ENCODE measurements at regions not wholly inside any gene's neighbourhood (a gene's known extent, or its start where the extent isn't known, plus 50 kb on each side); places are given as distances from the start of the nearest gene placed in this dataset.
"Not testable (repeated sequence)": the region's sequence is repeated elsewhere in the genome, so short reads cannot be mapped to it uniquely, and the experiment has no call there.

DNA sequence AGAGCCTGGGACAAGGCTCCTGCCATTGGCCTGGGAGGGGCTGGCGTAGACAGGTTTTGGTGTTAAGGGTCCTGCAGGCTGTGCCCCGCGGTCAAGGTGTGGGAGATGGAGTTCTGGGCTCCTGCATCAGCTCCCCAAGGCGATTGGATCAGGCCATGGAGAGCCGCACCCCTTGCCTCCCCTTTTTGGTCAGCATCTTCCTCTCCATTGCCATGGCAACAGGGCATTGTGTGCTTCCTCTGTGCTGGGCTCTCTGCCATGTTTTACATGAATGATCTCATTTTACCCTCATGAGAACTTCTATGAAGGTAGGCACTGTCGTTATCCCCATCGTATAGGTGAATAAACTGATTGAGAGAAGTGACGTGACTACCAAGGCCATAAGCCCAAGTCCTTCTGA, 344.3 kb upstream of the CLINT1 start:
- no peaks in the 10 kb centered on the region for H3K4me1 Mint-ChIP-seq
- peaks cover 0 to 3% (median 0%) of the 10 kb centered on the region in 7 donors for H3K9me3 Mint-ChIP-seq
- H3K9me3 ChIP-seq (ENCODE audit: control insufficient read depth in 2 of 2, low read length in 2 of 2), result no peaks in the 10 kb centered on the region
- no peaks in the 10 kb centered on the region for H3K4me1 ChIP-seq (ENCODE audit: control insufficient read depth, insufficient read depth, low read length, poor library complexity, severe bottlenecking)
- H3K36me3 ChIP-seq (ENCODE audit: control insufficient read depth, insufficient read depth, low read length), result no peaks in the 10 kb centered on the region
- H3K4me3 ChIP-seq (ENCODE audit: low read depth, low read length), result no peak overlapping the region
- no peaks in the 10 kb centered on the region for H3K36me3 Mint-ChIP-seq
- H3K27ac Mint-ChIP-seq, result peak overlapping the region in 1 of 3 donors; percentile 82
- no peaks in the 10 kb centered on the region for H3K27me3 ChIP-seq (ENCODE audit: control insufficient read depth, insufficient read depth, low read length)
- DNase-seq, result no peak
- no peak for ATAC-seq (ENCODE audit: low read depth in 2 of 2)
- H3K4me3 Mint-ChIP-seq, result no peak overlapping the region
- H3K27me3 Mint-ChIP-seq, result peaks cover 4% of the 10 kb centered on the region
- H3K27ac ChIP-seq (ENCODE audit: insufficient read depth, low read length, poor library complexity, severe bottlenecking), result no peak overlapping the region

DNA sequence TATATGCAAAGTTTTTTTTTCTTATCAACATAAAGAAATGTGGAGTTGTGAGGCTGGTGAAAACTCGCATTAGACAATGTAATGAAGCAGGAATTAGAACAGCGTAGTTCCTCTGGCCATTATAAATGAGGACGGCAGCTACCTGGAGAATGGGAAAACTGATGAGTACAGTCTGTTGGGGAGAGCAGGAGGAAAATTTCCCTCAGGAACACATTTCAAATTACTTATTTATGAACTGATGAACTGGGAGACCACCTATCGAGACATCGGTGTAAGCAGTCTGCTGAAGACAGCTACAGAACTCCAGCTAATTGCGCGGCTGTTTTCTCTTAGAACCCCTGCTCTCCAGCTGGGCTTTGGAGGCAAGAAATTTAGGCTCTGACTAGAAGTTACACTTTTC, 343.9 kb upstream of the CLINT1 start:
- Mint-ChIP-seq H3K27me3 (peaks cover 4% of the 10 kb centered on the region), H3K27ac (no peak overlapping the region), H3K4me1 (no peaks in the 10 kb centered on the region), H3K9me3 (peaks cover 0 to 3% (median 0%) of the 10 kb centered on the region in 7 donors), H3K4me3 (no peak overlapping the region), H3K36me3 (no peaks in the 10 kb centered on the region)
- H3K36me3 ChIP-seq (ENCODE audit: control insufficient read depth, insufficient read depth, low read length), result no peaks in the 10 kb centered on the region
- H3K9me3 ChIP-seq (ENCODE audit: control insufficient read depth in 2 of 2, low read length in 2 of 2), result no peaks in the 10 kb centered on the region
- DNase-seq (no peak), ATAC-seq (ENCODE audit: low read depth in 2 of 2) (no peak)
- H3K27ac ChIP-seq (ENCODE audit: insufficient read depth, low read length, poor library complexity, severe bottlenecking), result no peak overlapping the region
- no peaks in the 10 kb centered on the region for H3K4me1 ChIP-seq (ENCODE audit: control insufficient read depth, insufficient read depth, low read length, poor library complexity, severe bottlenecking)
- H3K4me3 ChIP-seq (ENCODE audit: low read depth, low read length), result no peak overlapping the region
- H3K27me3 ChIP-seq (ENCODE audit: control insufficient read depth, insufficient read depth, low read length), result no peaks in the 10 kb centered on the region

DNA sequence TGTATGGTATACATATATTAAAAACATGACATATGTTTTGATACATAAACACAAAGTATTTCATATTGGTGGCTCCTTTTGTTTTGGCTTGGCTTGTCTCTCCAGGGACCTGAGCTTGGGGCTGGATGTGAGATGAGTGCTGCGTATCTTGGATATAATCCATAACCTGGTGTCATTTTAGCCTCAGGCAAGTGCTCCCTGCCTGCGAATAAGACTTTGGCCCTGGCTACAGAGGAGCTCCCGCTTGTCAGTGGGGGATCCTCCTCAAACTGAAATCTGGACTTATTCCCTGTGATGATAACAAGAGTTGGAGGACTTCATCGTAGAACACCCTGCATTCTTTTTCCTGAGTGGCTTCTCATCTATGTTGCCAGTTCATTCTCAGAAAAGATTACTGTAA, 341.7 kb upstream of the CLINT1 start:
- Histone ChIP-seq H3K4me3 (ENCODE audit: low read depth, low read length) (no peak overlapping the region), H3K27ac (ENCODE audit: insufficient read depth, low read length, poor library complexity, severe bottlenecking) (no peak overlapping the region), H3K4me1 (ENCODE audit: control insufficient read depth, insufficient read depth, low read length, poor library complexity, severe bottlenecking) (no peaks in the 10 kb centered on the region), H3K9me3 (ENCODE audit: control insufficient read depth in 2 of 2, low read length in 2 of 2) (no peaks in the 10 kb centered on the region), H3K36me3 (ENCODE audit: control insufficient read depth, insufficient read depth, low read length) (no peaks in the 10 kb centered on the region), H3K27me3 (ENCODE audit: control insufficient read depth, insufficient read depth, low read length) (no peaks in the 10 kb centered on the region)
- no peak overlapping the region for H3K4me3 Mint-ChIP-seq
- no peaks in the 10 kb centered on the region for H3K9me3 Mint-ChIP-seq
- peaks cover 8% of the 10 kb centered on the region for H3K27me3 Mint-ChIP-seq
- H3K4me1 Mint-ChIP-seq, result no peaks in the 10 kb centered on the region
- no peak overlapping the region for H3K27ac Mint-ChIP-seq
- ATAC-seq (ENCODE audit: low read depth in 2 of 2) (no peak), DNase-seq (no peak)
- H3K36me3 Mint-ChIP-seq, result no peaks in the 10 kb centered on the region

DNA sequence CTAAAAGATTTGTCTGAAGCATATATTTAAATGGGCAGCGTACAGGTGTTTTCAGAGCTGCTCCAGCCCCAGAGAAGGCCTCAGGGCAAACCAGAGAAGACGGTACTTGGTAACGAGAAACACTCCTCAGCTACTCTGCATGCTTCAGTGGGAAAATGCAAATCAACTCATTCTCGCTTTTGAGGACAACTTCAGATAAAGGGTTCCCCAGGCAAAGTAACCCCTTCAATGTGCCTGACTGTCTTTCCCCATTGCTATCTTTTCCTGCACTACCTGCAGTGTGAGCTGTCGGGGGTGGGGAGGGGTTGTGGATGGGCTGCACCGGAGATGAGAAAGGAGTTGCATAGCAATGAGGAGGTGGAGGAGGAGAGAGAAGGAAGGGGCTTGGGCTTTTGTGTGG, 339.7 kb upstream of the CLINT1 start:
- DNase-seq (no peak), ATAC-seq (ENCODE audit: low read depth in 2 of 2) (no peak)
- Histone ChIP-seq H3K4me3 (ENCODE audit: low read depth, low read length) (no peak overlapping the region), H3K4me1 (ENCODE audit: control insufficient read depth, insufficient read depth, low read length, poor library complexity, severe bottlenecking) (no peaks in the 10 kb centered on the region), H3K36me3 (ENCODE audit: control insufficient read depth, insufficient read depth, low read length) (no peaks in the 10 kb centered on the region), H3K27ac (ENCODE audit: insufficient read depth, low read length, poor library complexity, severe bottlenecking) (no peak overlapping the region), H3K27me3 (ENCODE audit: control insufficient read depth, insufficient read depth, low read length) (peaks cover 2% of the 10 kb centered on the region), H3K9me3 (ENCODE audit: control insufficient read depth in 2 of 2, low read length in 2 of 2) (no peaks in the 10 kb centered on the region)
- H3K27ac Mint-ChIP-seq, result no peak overlapping the region
- no peaks in the 10 kb centered on the region for H3K4me1 Mint-ChIP-seq
- no peak overlapping the region for H3K4me3 Mint-ChIP-seq
- H3K9me3 Mint-ChIP-seq, result peaks cover 0 to 4% (median 0%) of the 10 kb centered on the region in 7 donors
- no peaks in the 10 kb centered on the region for H3K36me3 Mint-ChIP-seq
- H3K27me3 Mint-ChIP-seq, result peaks cover 8% of the 10 kb centered on the region

DNA sequence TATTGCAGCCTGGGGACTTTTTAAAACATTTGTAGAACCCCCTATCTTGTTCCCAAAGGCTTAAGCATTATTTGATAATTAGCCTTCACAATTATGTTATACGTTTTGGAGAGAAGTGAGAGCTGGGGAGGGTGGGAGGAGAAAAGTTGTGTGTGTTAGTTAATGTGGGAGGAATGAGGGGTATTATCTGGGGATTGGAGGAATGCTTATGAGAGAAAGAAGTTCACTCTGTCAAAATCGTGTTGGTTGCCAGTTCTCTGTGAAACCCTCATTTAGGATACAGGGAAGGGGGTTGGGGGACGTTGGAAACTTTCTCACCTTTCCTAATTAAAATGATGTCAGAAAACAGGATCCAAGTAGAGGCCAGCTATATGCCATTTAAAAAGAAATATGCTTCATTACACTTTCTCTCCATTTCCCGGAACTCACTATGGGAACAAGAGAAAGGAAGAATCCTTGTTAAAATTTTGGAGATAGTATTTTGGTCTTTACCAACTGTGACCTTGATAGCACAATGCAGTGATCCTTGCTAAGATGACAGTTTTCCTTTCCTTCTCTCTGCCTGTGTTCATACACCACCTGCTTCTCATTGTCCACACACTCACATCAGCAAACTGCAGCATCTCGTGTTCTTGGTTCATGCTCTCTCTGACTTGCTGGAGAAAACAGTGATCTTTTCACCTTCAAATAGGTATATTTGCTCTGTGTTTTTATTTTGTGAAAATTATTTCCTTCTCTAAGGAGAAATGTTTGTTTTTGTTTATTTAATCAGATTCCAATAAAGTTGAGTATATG, 336.7 kb upstream of the CLINT1 start:
- ATAC-seq (ENCODE audit: low read depth in 2 of 2) (no peak), DNase-seq (no peak)
- no peaks in the 10 kb centered on the region for H3K36me3 ChIP-seq (ENCODE audit: control insufficient read depth, insufficient read depth, low read length)
- Mint-ChIP-seq H3K4me1 (no peaks in the 10 kb centered on the region), H3K9me3 (peaks cover 0 to 5% (median 3%) of the 10 kb centered on the region in 7 donors), H3K4me3 (no peak overlapping the region), H3K27ac (no peak overlapping the region), H3K36me3 (no peaks in the 10 kb centered on the region), H3K27me3 (peaks cover 4% of the 10 kb centered on the region)
- H3K4me3 ChIP-seq (ENCODE audit: low read depth, low read length), result no peak overlapping the region
- H3K27ac ChIP-seq (ENCODE audit: insufficient read depth, low read length, poor library complexity, severe bottlenecking), result no peak overlapping the region
- H3K9me3 ChIP-seq (ENCODE audit: control insufficient read depth in 2 of 2, low read length in 2 of 2), result no peaks in the 10 kb centered on the region
- no peaks in the 10 kb centered on the region for H3K4me1 ChIP-seq (ENCODE audit: control insufficient read depth, insufficient read depth, low read length, poor library complexity, severe bottlenecking)
- peaks cover 2% of the 10 kb centered on the region for H3K27me3 ChIP-seq (ENCODE audit: control insufficient read depth, insufficient read depth, low read length)

DNA sequence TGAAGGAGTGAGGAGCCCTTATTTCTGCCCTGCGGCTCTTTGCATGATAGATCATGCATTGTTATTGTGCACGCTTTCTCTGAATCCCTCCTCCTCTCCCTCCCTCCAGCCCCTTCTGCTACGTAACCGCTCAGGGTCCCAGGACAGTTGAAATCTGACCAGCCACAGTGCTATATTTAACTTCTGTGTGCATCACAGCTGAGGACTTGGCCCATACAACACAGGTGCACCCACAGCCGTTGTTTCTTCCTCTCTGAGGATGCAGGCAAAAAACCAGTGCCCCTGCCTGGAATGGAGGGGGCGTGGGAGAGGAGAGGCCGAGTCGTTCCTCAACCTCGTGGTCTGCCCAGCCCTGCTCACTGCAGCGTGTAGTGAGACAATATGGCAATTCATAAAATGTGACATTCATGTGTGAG, 335.6 kb upstream of the CLINT1 start:
- Histone ChIP-seq H3K27me3 (ENCODE audit: control insufficient read depth, insufficient read depth, low read length) (peaks cover 2% of the 10 kb centered on the region), H3K9me3 (ENCODE audit: control insufficient read depth in 2 of 2, low read length in 2 of 2) (no peaks in the 10 kb centered on the region), H3K4me3 (ENCODE audit: low read depth, low read length) (no peak overlapping the region), H3K36me3 (ENCODE audit: control insufficient read depth, insufficient read depth, low read length) (no peaks in the 10 kb centered on the region), H3K27ac (ENCODE audit: insufficient read depth, low read length, poor library complexity, severe bottlenecking) (no peak overlapping the region), H3K4me1 (ENCODE audit: control insufficient read depth, insufficient read depth, low read length, poor library complexity, severe bottlenecking) (no peaks in the 10 kb centered on the region)
- Mint-ChIP-seq H3K9me3 (peaks cover 0 to 5% (median 3%) of the 10 kb centered on the region in 7 donors), H3K4me3 (no peak overlapping the region), H3K27ac (no peak overlapping the region), H3K36me3 (no peaks in the 10 kb centered on the region), H3K27me3 (peaks cover 4% of the 10 kb centered on the region), H3K4me1 (no peaks in the 10 kb centered on the region)
- DNase-seq (no peak), ATAC-seq (ENCODE audit: low read depth in 2 of 2) (no peak)

DNA sequence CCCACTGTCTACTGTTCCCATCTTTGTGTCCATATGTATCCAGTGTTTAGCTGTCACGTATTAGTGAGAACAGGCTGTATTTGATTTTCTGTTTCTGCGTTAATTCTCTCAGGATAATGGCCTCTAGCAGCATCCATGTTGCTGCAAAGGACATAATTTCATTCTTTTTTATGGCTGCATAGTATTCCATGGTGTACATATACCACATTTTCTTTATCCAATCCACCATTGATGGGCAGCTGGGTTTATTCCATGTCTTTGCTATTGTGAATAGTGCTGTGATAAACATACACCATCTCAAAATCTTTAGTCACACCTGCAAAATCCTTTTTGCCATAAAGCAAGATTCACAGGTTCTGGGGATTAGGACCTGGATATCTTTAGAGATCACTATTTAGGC, 334.4 kb upstream of the CLINT1 start:
- H3K27me3 ChIP-seq (ENCODE audit: control insufficient read depth, insufficient read depth, low read length); ATAC-seq (ENCODE audit: low read depth in 2 of 2); H3K4me1 Mint-ChIP-seq; H3K27ac Mint-ChIP-seq; H3K9me3 ChIP-seq (ENCODE audit: control insufficient read depth in 2 of 2, low read length in 2 of 2); H3K27me3 Mint-ChIP-seq; H3K4me1 ChIP-seq (ENCODE audit: control insufficient read depth, insufficient read depth, low read length, poor library complexity, severe bottlenecking); H3K4me3 ChIP-seq (ENCODE audit: low read depth, low read length); H3K4me3 Mint-ChIP-seq; H3K9me3 Mint-ChIP-seq; H3K36me3 Mint-ChIP-seq; DNase-seq; H3K36me3 ChIP-seq (ENCODE audit: control insufficient read depth, insufficient read depth, low read length); H3K27ac ChIP-seq (ENCODE audit: insufficient read depth, low read length, poor library complexity, severe bottlenecking): not testable (repeated sequence)

DNA sequence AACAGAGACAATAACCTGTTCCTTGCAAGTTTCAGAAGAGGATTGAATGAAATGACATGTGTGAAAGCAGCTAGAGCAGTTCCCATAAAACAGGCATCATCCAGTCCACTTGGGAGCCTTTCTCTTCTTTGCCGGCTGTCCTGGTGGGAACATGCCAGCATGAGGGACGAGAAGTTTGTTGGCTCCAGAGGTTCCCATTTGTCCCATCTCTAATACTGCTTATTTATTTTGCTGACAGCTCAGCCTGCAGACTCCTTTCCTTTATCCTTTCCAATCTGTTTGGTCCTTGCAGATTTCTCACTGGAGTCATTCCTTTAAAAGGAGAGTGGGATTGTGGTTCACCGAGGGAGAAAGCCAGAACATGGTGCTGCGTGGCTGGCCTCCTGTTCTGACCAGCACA, 321.5 kb upstream of the CLINT1 start:
- Histone ChIP-seq H3K4me3 (ENCODE audit: low read depth, low read length) (no peak overlapping the region), H3K36me3 (ENCODE audit: control insufficient read depth, insufficient read depth, low read length) (no peaks in the 10 kb centered on the region), H3K9me3 (ENCODE audit: control insufficient read depth in 2 of 2, low read length in 2 of 2) (no peaks in the 10 kb centered on the region), H3K27ac (ENCODE audit: insufficient read depth, low read length, poor library complexity, severe bottlenecking) (no peak overlapping the region), H3K27me3 (ENCODE audit: control insufficient read depth, insufficient read depth, low read length) (no peaks in the 10 kb centered on the region), H3K4me1 (ENCODE audit: control insufficient read depth, insufficient read depth, low read length, poor library complexity, severe bottlenecking) (no peaks in the 10 kb centered on the region)
- H3K36me3 Mint-ChIP-seq, result no peaks in the 10 kb centered on the region
- no peak overlapping the region for H3K4me3 Mint-ChIP-seq
- DNase-seq (no peak), ATAC-seq (ENCODE audit: low read depth in 2 of 2) (no peak)
- H3K27me3 Mint-ChIP-seq, result peaks cover 10% of the 10 kb centered on the region
- H3K4me1 Mint-ChIP-seq, result no peaks in the 10 kb centered on the region
- no peak overlapping the region for H3K27ac Mint-ChIP-seq
- peaks cover 0 to 3% (median 0%) of the 10 kb centered on the region in 7 donors for H3K9me3 Mint-ChIP-seq

Measured in CD4-positive, CD25-positive, alpha-beta regulatory T cell (primary cell).